B cell (primary cell): ENCODE measurements at regions not wholly inside any gene's neighbourhood (a gene's known extent, or its start where the extent isn't known, plus 50 kb on each side); places are given as distances from the start of the nearest gene placed in this dataset.

Experiments
- EZH2 ChIP-seq: IDR thresholded peaks from 2 replicates; pipeline ENCODE4 v1.6.1; 2012; ENCODE audit warnings: borderline replicate concordance, low read depth, mild to moderate bottlenecking, moderate library complexity, low read length; ENCODE audit not compliant: insufficient read depth, poor library complexity, severe bottlenecking
- TF ChIP-seq, protein P1 (sequence below): fragments of 200-600 bp; IDR thresholded peaks from one replicate; pipeline ENCODE4 v1.8.0; 2022; ENCODE audit warnings: antibody characterized with exemption, mild to moderate bottlenecking

DNA sequence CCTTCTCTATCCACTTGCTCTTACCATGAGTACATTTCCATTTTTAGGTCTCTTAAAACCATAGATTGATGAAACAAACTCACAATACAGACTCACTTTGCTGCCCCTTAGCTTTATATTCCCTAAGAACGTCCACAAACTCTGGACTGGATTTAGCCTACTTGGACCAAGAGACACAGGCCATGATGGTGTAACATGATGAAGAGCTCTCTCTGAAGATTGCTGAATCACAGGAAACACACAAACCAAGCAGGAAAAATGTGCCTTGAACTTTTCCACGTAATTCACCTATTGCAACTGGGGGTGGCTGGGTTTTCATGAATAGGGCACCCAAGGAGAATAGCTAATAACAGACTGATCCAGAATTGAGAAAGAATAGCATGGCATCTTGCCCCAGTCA, 201.7 kb upstream of the RBBP8 start:
- TF ChIP-seq, protein P1, sequence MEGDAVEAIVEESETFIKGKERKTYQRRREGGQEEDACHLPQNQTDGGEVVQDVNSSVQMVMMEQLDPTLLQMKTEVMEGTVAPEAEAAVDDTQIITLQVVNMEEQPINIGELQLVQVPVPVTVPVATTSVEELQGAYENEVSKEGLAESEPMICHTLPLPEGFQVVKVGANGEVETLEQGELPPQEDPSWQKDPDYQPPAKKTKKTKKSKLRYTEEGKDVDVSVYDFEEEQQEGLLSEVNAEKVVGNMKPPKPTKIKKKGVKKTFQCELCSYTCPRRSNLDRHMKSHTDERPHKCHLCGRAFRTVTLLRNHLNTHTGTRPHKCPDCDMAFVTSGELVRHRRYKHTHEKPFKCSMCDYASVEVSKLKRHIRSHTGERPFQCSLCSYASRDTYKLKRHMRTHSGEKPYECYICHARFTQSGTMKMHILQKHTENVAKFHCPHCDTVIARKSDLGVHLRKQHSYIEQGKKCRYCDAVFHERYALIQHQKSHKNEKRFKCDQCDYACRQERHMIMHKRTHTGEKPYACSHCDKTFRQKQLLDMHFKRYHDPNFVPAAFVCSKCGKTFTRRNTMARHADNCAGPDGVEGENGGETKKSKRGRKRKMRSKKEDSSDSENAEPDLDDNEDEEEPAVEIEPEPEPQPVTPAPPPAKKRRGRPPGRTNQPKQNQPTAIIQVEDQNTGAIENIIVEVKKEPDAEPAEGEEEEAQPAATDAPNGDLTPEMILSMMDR = no peak
- TF ChIP-seq EZH2 = no peak
